ENCODE measurements at regions not wholly inside any gene's neighbourhood (a gene's known extent, or its start where the extent isn't known, plus 50 kb on each side); places are given as distances from the start of the nearest gene placed in this dataset.

GRCh38 chr18:73509460-73509859 lies 638.2 kb downstream of the FBXO15 start:
- no peak overlapping the region for H3K27ac ChIP-seq
- no peaks in the 10 kb centered on the region for H3K4me1 ChIP-seq
- H3K36me3 ChIP-seq = no peaks in the 10 kb centered on the region
- ATAC-seq (no peak), DNase-seq (no peak)
- TF ChIP-seq CTCF (IDR thresholded peaks at IDR 0.05) = no peak
- H3K4me3 ChIP-seq = no peak overlapping the region
- H3K9me3 ChIP-seq = no peaks in the 10 kb centered on the region
- intact Hi-C loops (cut with DNase I) = no loop called here
- no peaks in the 10 kb centered on the region for H3K27me3 ChIP-seq (ENCODE audit: low read depth)

GRCh38 chr18:73503326-73503725 lies 635.5 kb upstream of the NETO1 start:
- H3K27ac ChIP-seq = no peak overlapping the region
- ATAC-seq (no peak), DNase-seq (no peak)
- no peaks in the 10 kb centered on the region for H3K27me3 ChIP-seq (ENCODE audit: low read depth)
- H3K9me3 ChIP-seq = no peaks in the 10 kb centered on the region
- no peaks in the 10 kb centered on the region for H3K4me1 ChIP-seq
- no peak for TF ChIP-seq CTCF (IDR thresholded peaks at IDR 0.05)
- intact Hi-C loops (cut with DNase I) = no loop called here
- no peaks in the 10 kb centered on the region for H3K36me3 ChIP-seq
- no peak overlapping the region for H3K4me3 ChIP-seq

GRCh38 chr18:73487966-73488365 lies 620.2 kb upstream of the NETO1 start:
- no peaks in the 10 kb centered on the region for H3K9me3 ChIP-seq
- no peaks in the 10 kb centered on the region for H3K4me1 ChIP-seq
- no peak for TF ChIP-seq CTCF (IDR thresholded peaks at IDR 0.05)
- no peak for DNase-seq
- no peak overlapping the region for H3K4me3 ChIP-seq
- H3K27me3 ChIP-seq (ENCODE audit: low read depth) = no peaks in the 10 kb centered on the region
- ATAC-seq = no peak
- intact Hi-C loops (cut with DNase I) = no loop called here
- no peaks in the 10 kb centered on the region for H3K36me3 ChIP-seq
- H3K27ac ChIP-seq = no peak overlapping the region

- intact Hi-C loops (cut with DNase I) = no loop called here
- H3K4me1 ChIP-seq = no peaks in the 10 kb centered on the region
- H3K27me3 ChIP-seq (ENCODE audit: low read depth) = no peaks in the 10 kb centered on the region
- no peaks in the 10 kb centered on the region for H3K36me3 ChIP-seq
- H3K4me3 ChIP-seq = no peak overlapping the region
- H3K27ac ChIP-seq = no peak overlapping the region
- DNase-seq = no peak
- no peak for ATAC-seq
- no peak for TF ChIP-seq CTCF (IDR thresholded peaks at IDR 0.05)
- no peaks in the 10 kb centered on the region for H3K9me3 ChIP-seq
Measured at GRCh38 chr18:73485166-73485565, 617.4 kb upstream of the NETO1 start.

- Histone ChIP-seq H3K4me3 (no peak overlapping the region), H3K9me3 (no peaks in the 10 kb centered on the region), H3K27ac (no peak overlapping the region), H3K36me3 (no peaks in the 10 kb centered on the region), H3K27me3 (ENCODE audit: low read depth) (no peaks in the 10 kb centered on the region), H3K4me1 (no peaks in the 10 kb centered on the region)
- no peak for TF ChIP-seq CTCF (IDR thresholded peaks at IDR 0.05)
- DNase-seq (no peak), ATAC-seq (no peak)
- intact Hi-C loops (cut with DNase I) = no loop called here
Measured at GRCh38 chr18:73482901-73483300, 615.1 kb upstream of the NETO1 start.

- no peak for TF ChIP-seq CTCF (IDR thresholded peaks at IDR 0.05)
- no peaks in the 10 kb centered on the region for H3K36me3 ChIP-seq
- no peaks in the 10 kb centered on the region for H3K9me3 ChIP-seq
- no peaks in the 10 kb centered on the region for H3K4me1 ChIP-seq
- no peak overlapping the region for H3K4me3 ChIP-seq
- H3K27ac ChIP-seq = no peak overlapping the region
- ATAC-seq (no peak), DNase-seq (no peak)
- intact Hi-C loops (cut with DNase I) = no loop called here
- H3K27me3 ChIP-seq (ENCODE audit: low read depth) = no peaks in the 10 kb centered on the region
Measured at GRCh38 chr18:73479477-73479876, 611.7 kb upstream of the NETO1 start.
